Neuron (in vitro differentiated cells): ENCODE measurements at regions not wholly inside any gene's neighbourhood (a gene's known extent, or its start where the extent isn't known, plus 50 kb on each side); places are given as distances from the start of the nearest gene placed in this dataset.

ENCODE experiments used
- H2AFZ ChIP-seq: one replicate; pipeline ENCODE4 v1.6.1; 2013; ENCODE audit warnings: low read depth, mild to moderate bottlenecking, inconsistent platforms, low read length, moderate library complexity
- H3K27me3 ChIP-seq: one replicate; pipeline ENCODE4 v1.6.1; 2013; ENCODE audit warnings: low read length; ENCODE audit not compliant: insufficient read depth
- H3K36me3 ChIP-seq: one replicate; pipeline ENCODE4 v1.6.1; 2013; ENCODE audit warnings: low read length; ENCODE audit not compliant: insufficient read depth
- H3K4me1 ChIP-seq: one replicate; pipeline ENCODE4 v1.6.1; 2013; ENCODE audit warnings: low read length; ENCODE audit not compliant: insufficient read depth
- H3K4me3 ChIP-seq: 2 replicates; pipeline ENCODE4 v1.5.1; 2013; ENCODE audit warnings: mild to moderate bottlenecking, low read length, moderate library complexity
- H3K9me3 ChIP-seq: one replicate; pipeline ENCODE4 v1.6.1; 2013; ENCODE audit warnings: low read length

GRCh38 chr3:107032111-107032510 lies 345.1 kb upstream of the CCDC54 start:
- Histone ChIP-seq H3K36me3 (no peaks in the 10 kb centered on the region), H2AFZ (no peak overlapping the region), H3K9me3 (no peaks in the 10 kb centered on the region), H3K27me3 (no peaks in the 10 kb centered on the region), H3K4me3 (no peak overlapping the region), H3K4me1 (no peaks in the 10 kb centered on the region)

DNA sequence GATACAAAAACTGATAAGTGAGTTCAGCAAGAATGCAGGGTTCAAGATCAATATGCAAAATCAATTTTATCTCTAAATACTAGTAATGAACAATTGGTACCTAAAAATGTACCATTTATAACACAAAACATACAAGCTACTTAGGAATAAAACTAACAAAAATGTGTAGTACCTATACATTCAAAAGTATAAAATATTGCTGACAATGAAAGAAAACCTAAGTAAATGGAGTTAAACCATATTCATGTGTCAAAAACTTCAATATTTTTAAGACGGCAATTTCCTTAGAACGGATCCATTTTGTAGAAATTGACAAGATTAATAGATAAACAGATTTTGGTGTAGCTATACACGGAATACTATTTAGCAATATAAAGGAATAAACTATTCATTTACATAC lies 343.1 kb upstream of the CCDC54 start:
- Histone ChIP-seq H2AFZ (no peak overlapping the region), H3K9me3 (no peaks in the 10 kb centered on the region), H3K36me3 (no peaks in the 10 kb centered on the region), H3K4me1 (no peaks in the 10 kb centered on the region), H3K27me3 (no peaks in the 10 kb centered on the region), H3K4me3 (no peak overlapping the region)

DNA sequence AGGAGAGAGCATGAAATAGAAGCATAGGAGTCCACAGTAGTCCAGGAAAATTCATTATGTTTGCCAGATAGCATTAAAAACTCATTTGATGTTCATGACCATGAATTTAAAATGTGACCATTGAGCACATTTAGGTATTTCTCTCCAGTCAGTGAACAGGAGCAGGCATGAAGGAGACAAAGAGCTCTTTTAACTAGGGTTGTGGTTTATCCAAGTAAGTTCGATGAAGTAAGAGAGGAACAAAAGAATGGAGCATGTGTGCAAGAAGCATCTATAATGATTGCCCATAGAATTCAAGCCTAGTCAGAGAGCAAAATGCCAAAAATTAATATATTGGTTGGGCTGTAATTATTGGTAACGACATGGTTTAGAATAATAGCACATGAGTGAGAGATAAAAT lies 342.1 kb upstream of the CCDC54 start:
- Histone ChIP-seq H3K36me3 (no peaks in the 10 kb centered on the region), H3K9me3 (no peaks in the 10 kb centered on the region), H2AFZ (no peak overlapping the region), H3K4me1 (no peaks in the 10 kb centered on the region), H3K4me3 (no peak overlapping the region), H3K27me3 (no peaks in the 10 kb centered on the region)

- Histone ChIP-seq H3K4me1 (no peaks in the 10 kb centered on the region), H3K9me3 (no peaks in the 10 kb centered on the region), H3K4me3 (no peak overlapping the region), H2AFZ (no peak overlapping the region), H3K36me3 (no peaks in the 10 kb centered on the region), H3K27me3 (no peaks in the 10 kb centered on the region)
Measured at GRCh38 chr3:107044677-107045076, 332.6 kb upstream of the CCDC54 start.

GRCh38 chr3:107045791-107046190 lies 331.4 kb upstream of the CCDC54 start:
- no peaks in the 10 kb centered on the region for H3K36me3 ChIP-seq
- no peak overlapping the region for H3K4me3 ChIP-seq
- H3K9me3 ChIP-seq, result no peaks in the 10 kb centered on the region
- H3K27me3 ChIP-seq, result no peaks in the 10 kb centered on the region
- H2AFZ ChIP-seq, result no peak overlapping the region
- H3K4me1 ChIP-seq, result no peaks in the 10 kb centered on the region

- Histone ChIP-seq H3K27me3 (no peaks in the 10 kb centered on the region), H3K36me3 (no peaks in the 10 kb centered on the region), H3K4me1 (no peaks in the 10 kb centered on the region), H3K9me3 (no peaks in the 10 kb centered on the region), H3K4me3 (no peak overlapping the region), H2AFZ (no peak overlapping the region)
Measured at GRCh38 chr3:107055181-107055942, 321.9 kb upstream of the CCDC54 start.

DNA sequence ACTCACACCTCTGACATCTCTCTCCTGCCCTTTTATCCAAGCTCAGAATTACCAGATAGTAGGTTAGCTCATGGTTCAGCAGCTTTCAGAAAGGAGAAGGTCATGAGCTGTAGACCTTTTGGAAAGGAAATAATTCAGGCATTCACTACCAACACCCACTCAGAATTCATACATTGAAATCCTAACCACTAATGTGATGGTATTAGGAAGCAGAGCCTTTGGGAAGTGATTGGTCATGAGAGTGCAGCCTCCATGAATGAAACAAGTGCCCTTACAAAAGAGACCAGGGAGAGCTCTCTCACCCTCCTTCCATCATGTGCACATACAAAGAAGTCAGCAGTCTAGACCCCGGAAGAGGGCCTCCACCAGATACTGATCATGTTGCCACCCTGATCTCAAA lies 315.8 kb upstream of the CCDC54 start:
- no peaks in the 10 kb centered on the region for H3K36me3 ChIP-seq
- H2AFZ ChIP-seq, result no peak overlapping the region
- no peaks in the 10 kb centered on the region for H3K9me3 ChIP-seq
- peaks cover 25% of the 10 kb centered on the region for H3K4me1 ChIP-seq
- H3K4me3 ChIP-seq, result no peak overlapping the region
- no peaks in the 10 kb centered on the region for H3K27me3 ChIP-seq

DNA sequence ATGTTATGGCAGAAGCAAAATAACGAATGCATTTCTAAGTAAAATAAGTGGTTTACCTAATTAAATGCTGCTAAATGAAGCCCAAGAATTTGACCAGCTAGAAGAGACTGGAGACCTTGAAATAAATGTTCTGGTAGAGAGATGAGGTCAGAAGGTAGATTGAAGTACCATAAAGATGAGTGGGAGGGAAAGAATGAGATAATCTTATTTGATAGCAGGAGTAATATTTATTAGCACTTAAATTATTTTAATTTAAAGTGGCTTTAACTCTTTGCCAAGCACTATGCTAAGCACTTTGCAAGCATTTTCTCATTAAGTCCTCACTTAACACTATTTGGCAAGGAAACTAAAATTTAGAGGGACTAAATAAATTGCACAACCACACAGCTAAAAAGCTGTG lies 314.9 kb upstream of the CCDC54 start:
- Histone ChIP-seq H3K4me3 (no peak overlapping the region), H3K27me3 (no peaks in the 10 kb centered on the region), H3K36me3 (no peaks in the 10 kb centered on the region), H3K9me3 (no peaks in the 10 kb centered on the region), H3K4me1 (peaks cover 25% of the 10 kb centered on the region), H2AFZ (no peak overlapping the region)

DNA sequence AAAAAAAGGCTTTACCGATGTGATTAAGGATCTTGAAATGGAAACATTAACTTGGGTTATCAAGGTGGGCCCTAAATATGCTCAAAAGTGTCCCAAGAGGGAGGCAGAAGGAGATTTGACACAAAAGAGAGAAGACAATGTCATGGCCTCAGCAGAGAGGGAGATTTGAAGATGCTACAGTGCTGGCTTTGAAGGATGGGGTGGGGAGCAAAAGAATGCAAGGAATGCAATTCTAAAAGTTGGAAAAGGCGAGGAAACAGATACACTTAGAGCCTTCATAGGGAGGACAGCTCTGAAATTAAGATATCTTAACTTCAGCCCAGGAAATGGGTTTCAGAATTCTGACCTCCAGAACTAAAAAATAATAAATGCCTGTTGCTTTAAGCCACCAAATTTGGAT lies 314.5 kb upstream of the CCDC54 start:
- no peak overlapping the region for H3K4me3 ChIP-seq
- no peaks in the 10 kb centered on the region for H3K9me3 ChIP-seq
- no peaks in the 10 kb centered on the region for H3K27me3 ChIP-seq
- H2AFZ ChIP-seq, result no peak overlapping the region
- H3K4me1 ChIP-seq, result peaks cover 25% of the 10 kb centered on the region
- H3K36me3 ChIP-seq, result no peaks in the 10 kb centered on the region

- no peaks in the 10 kb centered on the region for H3K36me3 ChIP-seq
- H2AFZ ChIP-seq, result no peak overlapping the region
- no peaks in the 10 kb centered on the region for H3K9me3 ChIP-seq
- H3K27me3 ChIP-seq, result no peaks in the 10 kb centered on the region
- peaks cover 25% of the 10 kb centered on the region for H3K4me1 ChIP-seq
- H3K4me3 ChIP-seq, result no peak overlapping the region
Measured at GRCh38 chr3:107063351-107063750, 313.9 kb upstream of the CCDC54 start.

DNA sequence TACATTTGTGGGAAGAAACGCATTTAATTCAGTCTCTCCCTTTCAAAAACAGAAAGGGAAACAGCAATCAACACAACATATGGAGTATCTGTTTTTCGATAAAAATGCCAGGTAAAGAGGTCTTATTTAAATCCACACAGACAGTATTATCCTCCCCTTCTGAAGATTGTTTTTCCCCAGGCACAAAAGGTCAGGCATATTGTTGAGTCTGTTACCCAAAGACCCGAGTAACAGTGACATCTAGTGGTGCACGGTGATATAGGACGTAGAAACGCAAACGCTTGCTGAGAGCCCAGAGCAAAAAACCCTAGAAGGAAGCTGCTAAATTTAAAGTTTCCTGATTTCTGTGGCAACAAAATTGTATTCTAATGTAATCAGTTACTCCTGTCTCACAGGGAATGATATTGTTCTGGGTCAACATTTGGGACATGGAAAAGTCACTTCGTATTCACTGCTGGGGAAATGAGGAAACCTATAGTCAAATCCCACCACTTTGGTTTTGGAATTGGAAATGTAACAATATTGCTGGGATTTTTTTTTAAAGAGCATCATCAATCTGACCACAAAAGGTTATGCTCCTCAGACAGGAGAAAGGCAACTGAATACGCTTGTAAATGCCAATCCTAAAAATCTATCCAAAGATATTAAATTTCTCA lies 312.7 kb upstream of the CCDC54 start:
- Histone ChIP-seq H3K9me3 (no peaks in the 10 kb centered on the region), H3K4me1 (peaks cover 29% of the 10 kb centered on the region), H3K36me3 (no peaks in the 10 kb centered on the region), H2AFZ (no peak overlapping the region), H3K4me3 (no peak overlapping the region), H3K27me3 (no peaks in the 10 kb centered on the region)

DNA sequence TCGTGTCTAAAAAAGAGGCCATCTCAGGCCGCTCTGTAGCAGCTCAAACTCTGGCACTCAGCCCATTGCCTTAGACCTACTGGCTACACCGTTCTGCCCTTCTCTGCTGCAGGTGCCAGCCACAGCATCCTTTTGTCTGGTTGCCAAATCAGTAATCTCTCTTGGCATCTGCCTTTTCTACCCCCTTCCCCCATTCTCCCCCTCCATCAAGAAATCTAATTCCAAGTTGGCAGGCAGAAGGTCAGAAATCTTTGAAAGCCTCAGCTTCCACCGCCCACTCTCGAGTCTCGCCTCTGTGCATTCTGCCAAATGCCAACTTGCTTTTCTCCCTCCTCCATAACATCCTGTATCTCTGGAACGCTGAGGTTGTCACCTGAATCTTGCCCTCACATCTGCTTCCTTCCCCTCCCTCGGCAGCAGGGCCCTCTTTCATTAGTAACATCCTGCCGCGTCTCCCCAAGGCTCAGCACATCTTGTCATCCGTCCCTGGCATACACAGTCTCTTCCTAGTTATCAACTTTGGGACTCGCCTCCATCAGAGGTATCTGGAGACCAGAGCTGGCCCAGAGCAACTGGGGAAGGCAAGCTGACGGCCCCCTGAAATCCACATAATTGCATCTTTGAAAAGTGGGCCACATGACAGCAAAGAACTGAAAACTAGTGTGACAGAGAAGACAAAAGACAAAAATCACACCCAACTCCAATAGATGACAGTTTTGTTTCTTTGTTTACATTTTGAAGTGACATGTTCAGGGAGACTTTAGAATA lies 312.0 kb upstream of the CCDC54 start:
- H2AFZ ChIP-seq, result no peak overlapping the region
- H3K4me1 ChIP-seq, result peaks cover 29% of the 10 kb centered on the region
- H3K36me3 ChIP-seq, result no peaks in the 10 kb centered on the region
- no peaks in the 10 kb centered on the region for H3K9me3 ChIP-seq
- H3K27me3 ChIP-seq, result no peaks in the 10 kb centered on the region
- no peak overlapping the region for H3K4me3 ChIP-seq

DNA sequence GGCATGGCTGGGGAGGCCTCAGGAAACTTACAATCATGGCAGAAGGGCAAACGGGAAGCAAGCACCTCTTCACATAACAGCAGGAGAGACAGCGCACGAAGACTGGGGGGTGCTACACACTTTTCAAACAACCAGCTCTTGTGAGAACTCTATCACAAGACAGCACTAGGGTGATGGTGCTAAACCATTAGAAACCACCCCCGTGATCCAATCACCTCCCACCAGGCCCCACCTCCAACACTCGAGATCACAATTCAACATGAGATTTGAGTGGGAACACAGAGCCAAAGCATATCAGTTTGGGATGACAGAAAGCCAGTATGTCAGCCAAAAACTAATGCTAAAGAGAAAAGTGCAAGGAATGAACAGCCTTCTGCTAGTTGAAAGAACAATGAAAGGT lies 309.8 kb upstream of the CCDC54 start:
- H3K4me3 ChIP-seq, result no peak overlapping the region
- no peaks in the 10 kb centered on the region for H3K27me3 ChIP-seq
- H3K9me3 ChIP-seq, result no peaks in the 10 kb centered on the region
- H3K36me3 ChIP-seq, result no peaks in the 10 kb centered on the region
- peaks cover 21% of the 10 kb centered on the region for H3K4me1 ChIP-seq
- H2AFZ ChIP-seq, result no peak overlapping the region
